ENCODE measurements at regions not wholly inside any gene's neighbourhood (a gene's known extent, or its start where the extent isn't known, plus 50 kb on each side); places are given as distances from the start of the nearest gene placed in this dataset.

GRCh38 chrX:25178555-25178954 is 162.8 kb upstream of the ARX start:
- no peak for TF ChIP-seq CTCF (IDR thresholded peaks at IDR 0.05)
- TF ChIP-seq POLR2AphosphoS5 (IDR thresholded peaks at IDR 0.05), result no peak
- no peak for TF ChIP-seq POLR2A (IDR thresholded peaks at IDR 0.05)

Measured in transverse colon (tissue), 4 donors.